ENCODE measurements at regions not wholly inside any gene's neighbourhood (a gene's known extent, or its start where the extent isn't known, plus 50 kb on each side); places are given as distances from the start of the nearest gene placed in this dataset.

DNA sequence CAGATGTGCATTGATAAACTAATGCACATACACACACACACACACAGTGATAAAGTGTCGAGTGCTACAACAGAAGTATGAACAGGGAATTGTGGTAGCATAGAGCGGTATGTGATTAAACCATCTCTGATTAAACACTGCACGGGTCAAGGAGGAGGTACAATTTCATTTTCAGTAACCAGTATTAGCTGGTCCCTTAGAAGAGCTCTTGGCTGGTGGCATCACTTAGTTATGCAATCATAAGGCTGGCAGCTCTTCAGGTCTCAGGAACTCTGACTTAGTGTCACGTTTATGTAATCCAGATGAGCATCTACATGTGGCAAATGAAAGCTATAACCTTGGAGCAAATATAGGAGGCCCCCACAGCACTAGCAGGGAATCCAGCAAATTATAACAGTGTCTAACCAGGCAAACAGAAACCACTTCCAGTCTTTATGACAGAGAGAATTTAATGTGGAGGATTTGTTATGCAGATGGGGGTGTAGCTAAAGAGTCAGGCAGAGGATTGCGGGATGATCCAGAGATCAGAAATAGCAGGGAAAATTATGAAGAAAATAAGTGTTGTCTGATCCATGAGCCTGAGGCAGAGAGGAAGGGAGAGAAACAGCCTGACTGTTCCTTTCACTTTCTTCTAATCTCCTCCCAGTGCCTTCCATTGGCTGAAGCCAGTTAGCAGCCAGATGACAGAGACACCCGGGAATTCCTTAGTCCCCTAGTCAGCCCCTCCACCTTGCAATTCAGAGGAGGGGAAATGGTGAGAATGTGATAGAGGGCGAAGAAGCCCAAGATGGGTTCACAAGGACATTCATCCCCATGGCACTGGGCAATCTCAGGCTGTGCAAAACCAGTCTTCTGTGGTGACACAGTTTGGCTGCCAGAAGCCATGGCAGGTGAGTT, 533.1 kb upstream of the TENM4 start:
- 88% methylated on average over 7 of the region's 7 CpGs; no CpG with 5 or more reads in 1 of the 2 experiments for WGBS, 2 experiments (ENCODE audit: extremely low coverage in 1 of 2, insufficient coverage in 1 of 2, insufficient read length in 1 of 2, insufficient replicate concordance in 2 of 2, low coverage in 1 of 2, low lambda C conversion rate in 2 of 2, missing lambda C conversion rate in 1 of 2)
- Histone ChIP-seq H3K18ac (ENCODE audit: extremely low read depth, low read length) (no peak overlapping the region), H2BK15ac (ENCODE audit: low read length) (no peak overlapping the region), H3K36me3 (ENCODE audit: control insufficient read depth in 2 of 4, insufficient read depth in 4 of 4, low read length in 3 of 4) (no peaks in the 10 kb centered on the region), H3K4me2 (ENCODE audit: insufficient read depth in 1 of 2, low read depth in 2 of 2, low read length in 2 of 2) (peak overlapping the region; percentile 14 to 39; a peak in 2 of 4 replicates), H3K9ac (replicated peaks in 1 of 4; ENCODE audit: extremely low read depth in 1 of 4, low read depth in 3 of 4, low read length in 3 of 4) (peak overlapping the region in 1 of 4 experiments; percentile 28; a peak in 1 of 7 replicates), H3K27ac (ENCODE audit: low read depth, low read length) (no peak overlapping the region), H4K20me1 (replicated peaks in 1 of 2; ENCODE audit: control insufficient read depth in 1 of 2, insufficient read depth in 2 of 2, low read length in 2 of 2) (no peaks in the 10 kb centered on the region), H4K5ac (ENCODE audit: insufficient read length, low read depth, low read length) (no peak overlapping the region), H3K23ac (ENCODE audit: insufficient read length) (no peak overlapping the region), H2BK120ac (replicated peaks; ENCODE audit: low read depth, low read length) (no peak overlapping the region), H4K91ac (replicated peaks; ENCODE audit: insufficient read length, low read length) (no peak overlapping the region), H3K23me2 (ENCODE audit: low read depth, low read length) (no peaks in the 10 kb centered on the region), H3K4me1 (replicated peaks in 1 of 4; ENCODE audit: control insufficient read depth in 3 of 4, insufficient read depth in 4 of 4, low read length in 3 of 4) (peaks cover 0 to 7% (median 0%) of the 10 kb centered on the region in 4 experiments; a peak in 1 of 7 replicates), H4K8ac (ENCODE audit: extremely low read depth, insufficient read depth, low read length) (no peak overlapping the region), H3K4me3 (ENCODE audit: extremely low read depth in 1 of 4, insufficient read depth in 2 of 4, low read depth in 3 of 4, low read length in 4 of 4) (no peak overlapping the region), H3K14ac (ENCODE audit: insufficient read length) (no peak overlapping the region), H2BK5ac (ENCODE audit: low read depth, low read length) (no peak overlapping the region), H2BK20ac (ENCODE audit: low read length) (no peak overlapping the region), H3K9me3 (ENCODE audit: insufficient read depth in 2 of 2, low read depth in 1 of 2, low read length in 1 of 2) (no peaks in the 10 kb centered on the region), H3K79me1 (ENCODE audit: low read depth, low read length) (no peaks in the 10 kb centered on the region), H3K27me3 (replicated peaks in 1 of 4; ENCODE audit: control insufficient read depth in 3 of 4, extremely low read depth in 1 of 4, insufficient read depth in 3 of 4, low read length in 3 of 4) (no peaks in the 10 kb centered on the region), H2AFZ (ENCODE audit: low read length) (peak overlapping the region; percentile 93), H3K56ac (replicated peaks; ENCODE audit: insufficient read length, low read depth, low read length) (no peak overlapping the region), H2AK5ac (ENCODE audit: low read depth, low read length) (no peak overlapping the region), H3K4ac (replicated peaks; ENCODE audit: insufficient read length, low read depth, low read length) (no peak overlapping the region), H2BK12ac (ENCODE audit: low read depth, low read length) (no peak overlapping the region; the same call in 1 of the 2 replicates), H3K79me2 (ENCODE audit: control insufficient read depth in 1 of 2, insufficient read depth in 2 of 2, low read length in 2 of 2) (no peaks in the 10 kb centered on the region)
- CTCF ChIA-PET (ENCODE audit: partially characterized antibody): interaction anchor here (1.1 kb wide), 1 partner anchor 8 kb away, joined by 3 read pairs; no protein-coding TSS in a partner anchor
- POLR2A ChIA-PET (ENCODE audit: partially characterized antibody): no interaction called here
- peak in 1 of 2 experiments; percentile 23 for DNase-seq (ENCODE audit: low read depth in 1 of 2, low spot score in 2 of 2)
- peak; percentile 7 for FAIRE-seq
- no peak for TF ChIP-seq SIX5 (IDR thresholded peaks at IDR 0.05; ENCODE audit: low read depth, low read length)
- no peak for TF ChIP-seq NRF1 (IDR thresholded peaks at IDR 0.05; ENCODE audit: low read depth, low read length)
- TF ChIP-seq GABPA (IDR thresholded peaks at IDR 0.05; ENCODE audit: borderline replicate concordance, insufficient read depth, low read length): no peak
- TF ChIP-seq HDAC6 (IDR thresholded peaks at IDR 0.05; ENCODE audit: low read depth, low read length): no peak
- TF ChIP-seq TAF1 (IDR thresholded peaks at IDR 0.05; ENCODE audit: low read depth, low read length): no peak
- TF ChIP-seq BCL11A (IDR thresholded peaks at IDR 0.05; ENCODE audit: low read depth in 2 of 2, low read length in 2 of 2): no peak
- no peak for TF ChIP-seq SAP30 (IDR thresholded peaks at IDR 0.05; ENCODE audit: insufficient read depth, insufficient replicate concordance, low read length)
- no peak for TF ChIP-seq CREB1 (IDR thresholded peaks at IDR 0.05)
- no peak for TF ChIP-seq JUND (IDR thresholded peaks at IDR 0.05; ENCODE audit: low read length)
- no peak for TF ChIP-seq EZH2 (IDR thresholded peaks at IDR 0.05; ENCODE audit: low read depth, low read length, severe bottlenecking)
- TF ChIP-seq TAF7 (optimal IDR thresholded peaks at IDR 0.05; ENCODE audit: borderline replicate concordance, low read depth, low read length): no peak
- TF ChIP-seq SRF (IDR thresholded peaks at IDR 0.05; ENCODE audit: low read depth, low read length): no peak
- TF ChIP-seq EP300 (IDR thresholded peaks at IDR 0.05; ENCODE audit: borderline replicate concordance in 1 of 2, low read depth in 2 of 2, low read length in 2 of 2): no peak

All from H1 (cell line).